Esophagus muscularis mucosa (tissue), 4 donors: ENCODE measurements at regions not wholly inside any gene's neighbourhood (a gene's known extent, or its start where the extent isn't known, plus 50 kb on each side); places are given as distances from the start of the nearest gene placed in this dataset.

Source experiments
- EP300 ChIP-seq: sonication (generic); formaldehyde crosslinking; IDR thresholded peaks from one replicate; pipeline ENCODE4 v1.6.1; 2017; ENCODE audit warnings: antibody characterized with exemption
- POLR2A ChIP-seq: fragments of 450-650 bp; IDR thresholded peaks from one replicate; pipeline ENCODE4 v1.6.1; 2017; ENCODE audit warnings: antibody characterized with exemption, moderate library complexity, mild to moderate bottlenecking, low read depth
- TF ChIP-seq, protein P1 (sequence below), 3 experiments: fragments of 200-600 bp in 2 of 3; fragments of 450-650 bp in 1 of 3; sonication (generic) in 2 of 3; IDR thresholded peaks; one replicate each; pipeline ENCODE4 v1.5.1; 2017 to 2019; ENCODE audit warnings: antibody characterized with exemption in 3 of 3, mild to moderate bottlenecking in 2 of 3, moderate library complexity in 1 of 3

DNA sequence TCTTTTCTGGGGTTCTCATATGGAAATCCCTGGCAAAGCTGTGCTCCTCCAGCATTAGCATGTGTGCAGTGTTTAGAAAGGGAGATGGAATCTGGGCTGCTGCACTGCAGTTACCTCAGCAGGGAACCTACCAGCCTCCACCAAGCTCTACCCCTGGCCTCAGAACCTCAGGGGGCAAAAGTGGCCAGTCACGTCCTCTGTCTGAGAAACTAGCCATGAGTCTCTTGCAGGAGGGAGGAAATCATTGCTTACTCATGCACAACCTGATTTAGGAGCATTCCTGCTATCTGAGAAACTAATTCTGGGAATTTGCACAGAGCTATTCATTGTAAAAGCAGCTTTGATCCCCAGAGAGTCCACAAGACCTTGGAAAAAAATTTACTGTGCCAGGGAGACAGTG lies 80.6 kb upstream of the IPO9 start:
- TF ChIP-seq POLR2A: no peak
- TF ChIP-seq, protein P1, sequence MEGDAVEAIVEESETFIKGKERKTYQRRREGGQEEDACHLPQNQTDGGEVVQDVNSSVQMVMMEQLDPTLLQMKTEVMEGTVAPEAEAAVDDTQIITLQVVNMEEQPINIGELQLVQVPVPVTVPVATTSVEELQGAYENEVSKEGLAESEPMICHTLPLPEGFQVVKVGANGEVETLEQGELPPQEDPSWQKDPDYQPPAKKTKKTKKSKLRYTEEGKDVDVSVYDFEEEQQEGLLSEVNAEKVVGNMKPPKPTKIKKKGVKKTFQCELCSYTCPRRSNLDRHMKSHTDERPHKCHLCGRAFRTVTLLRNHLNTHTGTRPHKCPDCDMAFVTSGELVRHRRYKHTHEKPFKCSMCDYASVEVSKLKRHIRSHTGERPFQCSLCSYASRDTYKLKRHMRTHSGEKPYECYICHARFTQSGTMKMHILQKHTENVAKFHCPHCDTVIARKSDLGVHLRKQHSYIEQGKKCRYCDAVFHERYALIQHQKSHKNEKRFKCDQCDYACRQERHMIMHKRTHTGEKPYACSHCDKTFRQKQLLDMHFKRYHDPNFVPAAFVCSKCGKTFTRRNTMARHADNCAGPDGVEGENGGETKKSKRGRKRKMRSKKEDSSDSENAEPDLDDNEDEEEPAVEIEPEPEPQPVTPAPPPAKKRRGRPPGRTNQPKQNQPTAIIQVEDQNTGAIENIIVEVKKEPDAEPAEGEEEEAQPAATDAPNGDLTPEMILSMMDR (IDR thresholded peaks at IDR 0.05): no peak
- TF ChIP-seq EP300: no peak
